ENCODE measurements at regions not wholly inside any gene's neighbourhood (a gene's known extent, or its start where the extent isn't known, plus 50 kb on each side); places are given as distances from the start of the nearest gene placed in this dataset.
"Not testable (repeated sequence)": the region's sequence is repeated elsewhere in the genome, so short reads cannot be mapped to it uniquely, and the experiment has no call there.

DNA sequence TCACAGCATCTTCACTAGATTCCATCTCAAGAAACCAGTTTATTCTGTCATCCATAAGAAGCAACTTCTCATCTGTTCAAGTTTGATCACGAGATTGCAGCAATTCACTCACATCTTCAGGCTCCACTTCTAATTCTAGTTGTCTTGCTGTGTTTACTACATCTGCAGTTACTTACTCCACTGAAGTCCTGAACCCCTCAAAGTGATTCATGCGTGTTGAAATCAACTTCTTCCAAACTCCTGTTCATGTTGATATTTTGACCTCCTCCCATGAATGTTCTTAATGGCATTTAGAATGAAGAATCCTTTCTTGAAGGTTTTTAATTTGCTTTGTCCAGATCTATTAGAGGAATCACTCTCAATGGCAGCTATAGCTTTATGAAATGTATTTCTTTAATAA lies 287.6 kb upstream of the TBL1XR1 start:
- TF ChIP-seq ZNF274 (IDR thresholded peaks at IDR 0.05; ENCODE audit: low read depth, low read length) = no peak
- H3K4me3 ChIP-seq (ENCODE audit: low read length) = no peak overlapping the region

DNA sequence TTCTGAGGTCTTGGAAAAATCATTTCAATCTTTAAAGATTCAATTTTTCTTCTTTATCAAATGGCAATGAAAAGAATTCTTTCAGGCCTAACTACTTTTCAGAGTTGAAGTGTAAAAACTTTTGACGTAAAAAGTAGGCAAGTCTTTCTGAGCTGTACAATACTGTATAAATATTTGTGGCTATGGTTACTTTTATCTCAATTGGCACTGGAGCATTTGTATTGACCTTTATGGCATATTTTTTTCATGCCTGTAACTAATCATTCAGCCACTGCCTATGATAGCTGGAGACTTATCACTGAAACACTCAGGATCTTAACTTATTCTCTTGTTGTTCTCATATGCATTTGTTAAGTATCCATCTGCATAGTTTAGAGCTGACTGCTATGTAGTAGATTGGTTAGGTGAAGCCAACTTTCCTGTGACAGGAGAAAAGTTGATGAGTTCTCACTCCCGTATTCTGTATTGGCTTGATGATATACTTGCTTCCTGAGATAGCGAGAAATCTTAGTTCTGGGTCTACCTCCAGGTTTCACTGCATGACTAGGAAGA lies 290.4 kb upstream of the TBL1XR1 start:
- no peak overlapping the region for H3K4me3 ChIP-seq (ENCODE audit: low read length)
- TF ChIP-seq ZNF274 (IDR thresholded peaks at IDR 0.05; ENCODE audit: low read depth, low read length) = no peak

DNA sequence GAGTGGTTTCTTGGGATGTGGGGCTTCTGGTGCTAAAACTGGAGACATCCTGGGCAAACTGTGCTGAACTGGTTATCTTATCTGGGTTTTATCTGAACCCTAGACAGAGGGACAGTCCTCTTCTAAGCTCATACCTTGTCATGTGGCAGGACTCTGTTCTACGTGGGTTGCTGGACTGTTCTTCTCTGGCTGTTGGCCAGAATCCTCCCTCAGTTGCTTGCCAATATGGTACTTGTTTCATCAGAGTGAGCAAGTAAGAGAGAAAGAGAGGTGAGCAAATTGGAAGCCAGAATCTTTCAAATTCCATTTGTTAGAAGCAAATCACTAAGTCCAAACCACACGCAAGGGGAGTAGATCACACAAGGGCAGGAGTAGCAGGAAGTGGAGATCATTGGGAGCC lies 291.5 kb upstream of the TBL1XR1 start:
- no peak overlapping the region for H3K4me3 ChIP-seq (ENCODE audit: low read length)
- TF ChIP-seq ZNF274 (IDR thresholded peaks at IDR 0.05; ENCODE audit: low read depth, low read length) = no peak

- no peak overlapping the region for H3K4me3 ChIP-seq (ENCODE audit: low read length)
- no peak for TF ChIP-seq ZNF274 (IDR thresholded peaks at IDR 0.05; ENCODE audit: low read depth, low read length)
These were observed 293.3 kb upstream of the TBL1XR1 start for GRCh38 chr3:177490626-177491025.

- H3K4me3 ChIP-seq (ENCODE audit: low read length) = no peak overlapping the region
- TF ChIP-seq ZNF274 (IDR thresholded peaks at IDR 0.05; ENCODE audit: low read depth, low read length) = no peak
These were observed 294.2 kb upstream of the TBL1XR1 start for GRCh38 chr3:177491296-177492032.

DNA sequence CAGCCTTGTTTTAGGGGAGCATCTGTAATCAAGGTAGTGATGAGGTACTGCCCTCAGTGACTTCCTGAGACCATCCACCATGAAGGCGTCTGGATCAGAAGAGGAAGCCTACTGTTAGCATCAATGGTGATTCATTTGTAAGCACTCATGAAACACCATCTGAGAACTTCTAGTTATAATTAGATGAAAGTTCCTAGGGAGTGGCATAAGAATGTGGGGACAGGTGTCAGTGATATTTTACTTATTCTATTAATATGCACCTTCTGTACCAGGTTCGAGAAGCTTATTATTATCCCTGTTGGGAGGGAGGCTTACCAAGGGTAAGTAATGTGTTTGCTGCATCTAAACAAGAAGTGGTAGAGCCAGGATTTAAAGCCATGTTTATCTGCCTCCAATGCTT lies 295.8 kb upstream of the TBL1XR1 start:
- TF ChIP-seq ZNF274 (IDR thresholded peaks at IDR 0.05; ENCODE audit: low read depth, low read length) = no peak
- H3K4me3 ChIP-seq (ENCODE audit: low read length) = no peak overlapping the region

DNA sequence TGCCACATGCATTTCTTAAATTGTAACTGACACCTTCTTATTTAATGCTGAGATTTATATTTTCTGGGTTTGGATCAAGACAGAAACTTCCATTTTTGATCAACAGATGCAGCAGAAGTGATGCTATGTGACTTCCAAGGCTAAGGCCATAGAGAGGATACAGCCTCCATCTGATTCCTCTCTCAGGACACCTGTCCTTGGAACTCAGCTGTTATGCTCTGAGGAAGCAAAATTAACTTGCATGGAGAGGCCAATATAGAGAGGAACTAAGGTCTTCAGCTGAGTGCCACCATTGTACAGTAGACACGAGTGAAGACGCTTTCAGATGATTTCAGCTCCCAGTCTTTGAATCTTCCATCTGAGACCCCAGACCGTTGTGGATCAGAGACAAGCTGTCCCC lies 296.9 kb upstream of the TBL1XR1 start:
- no peak for TF ChIP-seq ZNF274 (IDR thresholded peaks at IDR 0.05; ENCODE audit: low read depth, low read length)
- H3K4me3 ChIP-seq (ENCODE audit: low read length) = no peak overlapping the region

GRCh38 chr3:177495566-177495965 lies 298.3 kb upstream of the TBL1XR1 start:
- no peak for TF ChIP-seq ZNF274 (IDR thresholded peaks at IDR 0.05; ENCODE audit: low read depth, low read length)
- H3K4me3 ChIP-seq (ENCODE audit: low read length) = no peak overlapping the region

- no peak overlapping the region for H3K4me3 ChIP-seq (ENCODE audit: low read length)
- no peak for TF ChIP-seq ZNF274 (IDR thresholded peaks at IDR 0.05; ENCODE audit: low read depth, low read length)
These were observed 301.0 kb upstream of the TBL1XR1 start for GRCh38 chr3:177498037-177498857.

DNA sequence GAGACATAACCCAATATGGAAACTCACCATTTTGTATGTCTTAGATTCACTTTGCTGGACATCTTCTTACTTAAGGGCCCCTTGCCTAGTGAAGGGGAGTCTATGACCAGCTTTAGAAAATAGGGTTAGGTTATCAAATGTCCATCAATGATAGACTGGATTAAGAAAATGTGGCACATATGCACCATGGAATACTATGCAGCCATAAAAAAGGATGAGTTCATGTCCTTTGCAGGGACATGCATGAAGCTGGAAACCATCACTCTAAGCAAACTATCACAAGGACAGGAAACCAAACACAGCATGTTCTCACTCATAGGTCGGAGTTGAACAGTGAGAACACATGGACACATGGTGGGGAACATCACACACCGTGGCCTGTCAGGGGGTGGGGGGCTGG lies 301.8 kb upstream of the TBL1XR1 start:
- H3K4me3 ChIP-seq (ENCODE audit: low read length) = not testable (repeated sequence)

GRCh38 chr3:177499779-177500423 lies 302.6 kb upstream of the TBL1XR1 start:
- H3K4me3 ChIP-seq (ENCODE audit: low read length) = no peak overlapping the region
- TF ChIP-seq ZNF274 (IDR thresholded peaks at IDR 0.05; ENCODE audit: low read depth, low read length) = no peak

GRCh38 chr3:177510693-177511216 lies 313.5 kb upstream of the TBL1XR1 start:
- no peak overlapping the region for H3K4me3 ChIP-seq (ENCODE audit: low read length)
- no peak for TF ChIP-seq ZNF274 (IDR thresholded peaks at IDR 0.05; ENCODE audit: low read depth, low read length)

- no peak for TF ChIP-seq ZNF274 (IDR thresholded peaks at IDR 0.05; ENCODE audit: low read depth, low read length)
- H3K4me3 ChIP-seq (ENCODE audit: low read length) = no peak overlapping the region
These were observed 315.9 kb upstream of the TBL1XR1 start for GRCh38 chr3:177512945-177513814.

Data from GM08714 (cell line).